ENCODE measurements at regions not wholly inside any gene's neighbourhood (a gene's known extent, or its start where the extent isn't known, plus 50 kb on each side); places are given as distances from the start of the nearest gene placed in this dataset.

- TF ChIP-seq EZH2 (IDR thresholded peaks at IDR 0.05; ENCODE audit: borderline replicate concordance, insufficient read depth, low read depth, low read length, poor library complexity, severe bottlenecking) (no peak), CTCF (IDR thresholded peaks at IDR 0.05) (no peak)
Observed at GRCh38 chr2:20115902-20116301, 64.5 kb upstream of the LAPTM4A start.

Data from B cell (primary cell).